Endothelial cell (in vitro differentiated cells): ENCODE measurements at regions not wholly inside any gene's neighbourhood (a gene's known extent, or its start where the extent isn't known, plus 50 kb on each side); places are given as distances from the start of the nearest gene placed in this dataset.
"Not testable (repeated sequence)": the region's sequence is repeated elsewhere in the genome, so short reads cannot be mapped to it uniquely, and the experiment has no call there.

ENCODE experiments used
- DNase-seq: peaks from one replicate; pipeline ENCODE4 v3.0.0; 2021; ENCODE audit warnings: low spot score
- H3K27ac Mint-ChIP-seq: one replicate; pipeline ENCODE4 v1.8.0; 2021; ENCODE audit warnings: mixed read lengths, inconsistent platforms; ENCODE audit not compliant: unreplicated experiment
- H3K27me3 Mint-ChIP-seq: one replicate; pipeline ENCODE4 v1.8.0; 2021; ENCODE audit warnings: mild to moderate bottlenecking, moderate library complexity, mixed read lengths, inconsistent platforms; ENCODE audit not compliant: unreplicated experiment
- H3K36me3 Mint-ChIP-seq: one replicate; pipeline ENCODE4 v1.8.0; 2021; ENCODE audit warnings: mild to moderate bottlenecking, low read depth, mixed read lengths, inconsistent platforms; ENCODE audit not compliant: unreplicated experiment
- H3K4me1 Mint-ChIP-seq: one replicate; pipeline ENCODE4 v1.8.0; 2021; ENCODE audit warnings: mild to moderate bottlenecking, mixed read lengths, inconsistent platforms; ENCODE audit not compliant: unreplicated experiment
- H3K4me3 Mint-ChIP-seq: one replicate; pipeline ENCODE4 v1.8.0; 2021; ENCODE audit warnings: mild to moderate bottlenecking, mixed read lengths, inconsistent platforms; ENCODE audit not compliant: unreplicated experiment
- H3K9me3 Mint-ChIP-seq: one replicate; pipeline ENCODE4 v1.8.0; 2021; ENCODE audit warnings: mixed read lengths, inconsistent platforms; ENCODE audit not compliant: unreplicated experiment
- CTCF ChIP-seq: fragments of 200-600 bp; sonication (generic); IDR thresholded peaks from one replicate; pipeline ENCODE4 v1.5.0; 2021; ENCODE audit warnings: antibody characterized with exemption; ENCODE audit not compliant: unreplicated experiment

GRCh38 chr15:39254181-39254580 lies 326.7 kb upstream of the THBS1 start:
- H3K36me3 Mint-ChIP-seq: no peaks in the 10 kb centered on the region
- peaks cover 28% of the 10 kb centered on the region for H3K4me1 Mint-ChIP-seq
- DNase-seq: no peak
- TF ChIP-seq CTCF: no peak
- H3K4me3 Mint-ChIP-seq: no peak overlapping the region
- H3K9me3 Mint-ChIP-seq: no peaks in the 10 kb centered on the region
- H3K27ac Mint-ChIP-seq: no peak overlapping the region
- no peaks in the 10 kb centered on the region for H3K27me3 Mint-ChIP-seq

- Mint-ChIP-seq H3K27me3 (no peaks in the 10 kb centered on the region), H3K4me3 (no peak overlapping the region), H3K27ac (no peak overlapping the region), H3K36me3 (no peaks in the 10 kb centered on the region), H3K4me1 (peaks cover 15% of the 10 kb centered on the region), H3K9me3 (no peaks in the 10 kb centered on the region)
- no peak for DNase-seq
- TF ChIP-seq CTCF: no peak
Observed at GRCh38 chr15:39255760-39256159, 325.1 kb upstream of the THBS1 start.

DNA sequence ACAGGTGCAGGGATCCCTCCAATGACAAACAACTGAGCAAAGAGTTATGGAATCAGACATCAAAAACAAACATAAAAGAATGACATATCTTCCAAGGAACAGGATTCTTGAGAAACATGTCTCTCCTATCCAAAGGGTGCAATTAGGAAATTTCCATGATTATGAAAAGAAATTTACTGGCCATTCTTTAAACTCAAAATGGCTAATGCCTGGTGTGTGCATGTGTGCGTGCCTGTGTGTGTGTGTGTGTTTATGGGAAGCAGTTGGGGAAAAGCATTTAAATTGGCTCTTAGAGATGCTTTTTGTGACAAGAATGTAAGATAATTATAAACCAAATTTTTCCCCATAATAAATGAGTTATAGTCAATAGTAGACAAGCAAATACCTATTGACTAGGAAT lies 320.5 kb upstream of the THBS1 start:
- no peaks in the 10 kb centered on the region for H3K27me3 Mint-ChIP-seq
- no peak overlapping the region for H3K27ac Mint-ChIP-seq
- peaks cover 9% of the 10 kb centered on the region for H3K4me1 Mint-ChIP-seq
- no peak for TF ChIP-seq CTCF
- no peaks in the 10 kb centered on the region for H3K36me3 Mint-ChIP-seq
- H3K9me3 Mint-ChIP-seq: no peaks in the 10 kb centered on the region
- H3K4me3 Mint-ChIP-seq: no peak overlapping the region
- no peak for DNase-seq

DNA sequence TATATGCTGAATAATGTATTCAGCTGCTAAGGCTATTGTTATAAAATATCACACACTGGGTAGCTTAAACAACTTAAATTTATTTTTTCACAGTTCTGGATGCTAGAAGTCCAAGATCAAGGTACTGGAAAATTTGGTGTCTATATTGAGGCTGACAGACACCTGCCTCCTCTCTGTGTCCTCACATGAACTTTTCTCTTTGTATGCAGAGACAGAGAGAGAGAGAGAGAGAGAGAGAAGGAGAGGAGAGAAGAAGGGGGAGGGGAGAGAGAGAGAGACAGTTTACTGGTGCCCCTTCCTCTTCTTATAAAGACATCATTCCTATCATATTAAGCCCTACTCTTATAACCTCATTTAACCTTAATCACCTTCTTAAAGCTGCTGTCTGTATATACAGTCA lies 320.1 kb upstream of the THBS1 start:
- Mint-ChIP-seq H3K4me1 (peaks cover 9% of the 10 kb centered on the region), H3K27ac (no peak overlapping the region), H3K27me3 (no peaks in the 10 kb centered on the region), H3K9me3 (no peaks in the 10 kb centered on the region), H3K4me3 (no peak overlapping the region), H3K36me3 (no peaks in the 10 kb centered on the region)
- no peak for DNase-seq
- no peak for TF ChIP-seq CTCF

DNA sequence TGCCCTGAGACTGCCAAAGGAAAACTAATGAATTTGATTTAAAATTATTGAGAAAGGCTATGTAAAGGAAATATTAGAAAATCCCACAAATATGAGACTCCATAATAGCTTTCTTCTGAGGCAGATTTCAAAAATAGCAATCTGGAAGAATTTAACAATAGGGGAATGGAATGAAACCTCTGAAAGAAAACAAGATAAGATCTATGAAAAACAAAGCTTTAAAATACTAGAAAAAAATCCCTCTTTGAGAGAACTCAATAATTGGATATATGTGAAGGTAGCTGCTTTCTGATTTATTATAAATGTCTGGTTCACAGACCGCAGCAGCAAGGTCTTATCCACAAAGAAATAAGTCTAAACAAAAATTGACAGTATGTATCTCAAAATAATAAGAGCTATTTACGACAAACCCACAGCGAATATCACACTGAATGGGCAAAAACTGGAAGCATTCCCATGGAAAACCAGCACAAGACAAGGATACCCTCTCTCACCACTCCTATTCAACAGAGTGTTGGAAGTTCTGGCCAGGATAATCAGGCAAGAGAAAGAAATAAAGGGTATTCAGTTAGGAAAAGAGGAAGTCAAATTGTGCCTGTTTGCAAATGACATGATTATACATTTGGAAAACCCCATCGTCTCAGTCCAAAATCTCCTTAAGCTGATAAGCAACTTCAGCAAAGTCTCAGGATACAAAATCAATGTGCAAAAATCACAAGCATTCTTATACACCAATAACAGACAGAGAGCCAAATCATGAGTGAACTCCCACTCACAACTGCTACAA lies 319.3 kb upstream of the THBS1 start:
- H3K27me3 Mint-ChIP-seq, H3K4me1 Mint-ChIP-seq, H3K4me3 Mint-ChIP-seq, H3K36me3 Mint-ChIP-seq, H3K27ac Mint-ChIP-seq, H3K9me3 Mint-ChIP-seq, DNase-seq: not testable (repeated sequence)

DNA sequence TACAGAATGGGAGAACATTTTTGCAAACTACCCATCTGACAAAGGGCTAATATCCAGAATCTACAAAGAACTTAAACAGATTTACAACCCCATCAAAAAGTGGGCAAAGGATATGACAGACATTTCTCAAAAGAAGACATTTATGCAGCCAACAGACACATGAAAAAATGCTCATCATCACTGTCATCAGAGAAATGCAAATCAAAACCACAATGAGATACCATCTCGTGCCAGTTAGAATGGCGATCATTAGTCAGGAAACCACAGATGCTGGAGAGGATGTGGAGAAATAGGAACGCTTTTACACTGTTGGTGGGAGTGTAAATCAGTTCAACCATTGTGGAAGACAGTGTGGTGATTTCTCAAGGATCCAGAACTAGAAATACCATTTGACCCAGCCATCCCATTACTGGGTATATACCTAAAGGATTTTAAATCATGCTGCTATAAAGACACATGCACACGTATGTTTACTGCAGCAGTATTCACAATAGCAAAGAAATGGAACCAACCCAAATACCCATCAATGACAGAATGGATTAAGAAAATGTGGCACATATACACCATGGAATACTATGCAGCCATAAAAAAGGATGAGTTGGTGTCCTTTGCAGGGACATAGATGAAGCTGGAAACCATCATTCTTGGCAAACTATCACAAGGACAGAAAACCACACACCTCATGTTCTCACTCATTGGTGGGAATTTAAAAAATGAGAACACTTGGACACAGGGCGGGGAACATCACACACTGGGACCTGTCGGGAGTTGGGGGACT lies 317.7 kb upstream of the THBS1 start:
- not testable (repeated sequence) for H3K4me3 Mint-ChIP-seq, H3K4me1 Mint-ChIP-seq, H3K36me3 Mint-ChIP-seq, H3K27ac Mint-ChIP-seq, DNase-seq, H3K9me3 Mint-ChIP-seq, H3K27me3 Mint-ChIP-seq
